K562 (cell line): ENCODE measurements at regions not wholly inside any gene's neighbourhood (a gene's known extent, or its start where the extent isn't known, plus 50 kb on each side); places are given as distances from the start of the nearest gene placed in this dataset.

ENCODE experiments used
- BCLAF1 ChIP-seq, 2 experiments: fragments of 450-650 bp in 1 of 2; IDR thresholded peaks; 2 replicates each; pipeline ENCODE4 v1.6.1; 2011 to 2017; ENCODE audit warnings: low read depth in 2 of 2, antibody characterized with exemption in 1 of 2, borderline replicate concordance in 1 of 2, low read length in 1 of 2, mild to moderate bottlenecking in 1 of 2, mixed read lengths in 1 of 2; ENCODE audit not compliant: control insufficient read depth in 1 of 2
- EHMT2 ChIP-seq: fragments of 450-650 bp; IDR thresholded peaks from 2 replicates; pipeline ENCODE4 v1.6.1; 2018; ENCODE audit warnings: antibody characterized with exemption
- MTA1 ChIP-seq: fragments of 450-650 bp; IDR thresholded peaks from 2 replicates; pipeline ENCODE4 v1.6.1; 2017; ENCODE audit warnings: borderline replicate concordance
- POLR2A ChIP-seq: fragments of 450-650 bp; conservative IDR thresholded peaks from 2 replicates; pipeline ENCODE4 v1.6.1; 2016
- RCOR1 ChIP-seq, 2 experiments: IDR thresholded peaks; 2 replicates each; pipeline ENCODE4 v1.6.1; 2012; ENCODE audit warnings: low read depth in 2 of 2, low read length in 2 of 2, borderline replicate concordance in 1 of 2, improper control_type of control experiment in 1 of 2
- SETDB1 ChIP-seq: IDR thresholded peaks from one replicate; pipeline ENCODE4 v1.6.1; 2012; ENCODE audit warnings: low read length, control low read depth, inconsistent platforms
- SMAD3 ChIP-seq: fragments of 450-650 bp; formaldehyde crosslinking; conservative IDR thresholded peaks from 2 replicates; pipeline ENCODE4 v1.4.0; 2020; ENCODE audit warnings: mild to moderate bottlenecking
- SRF ChIP-seq, 2 experiments: fragments of 250-450, 450-650 bp in 1 of 2; sonication (Bioruptor Pico) in 1 of 2; sonication (generic) in 1 of 2; formaldehyde crosslinking; IDR thresholded peaks; 2 replicates each; pipeline versions ENCODE4 v1.5.0 to v1.5.1; 2020 to 2022; ENCODE audit warnings: mild to moderate bottlenecking in 1 of 2, missing genetic modification reagents in 1 of 2
- TBP ChIP-seq: optimal IDR thresholded peaks from 2 replicates; pipeline ENCODE3; 2011; ENCODE audit warnings: low read depth, low read length, improper control_type of control experiment
- YY1 ChIP-seq, 3 experiments: IDR thresholded peaks; 2 replicates each; pipeline ENCODE4 v1.6.1; 2011; ENCODE audit warnings: low read length in 2 of 3, mild to moderate bottlenecking in 2 of 3, moderate library complexity in 2 of 3, borderline replicate concordance in 1 of 3, control low read depth in 1 of 3, low read depth in 1 of 3; ENCODE audit not compliant: insufficient read depth in 3 of 3, insufficient replicate concordance in 2 of 3, control insufficient read depth in 1 of 3, insufficient read length in 1 of 3; ENCODE audit errors: extremely low read depth in 1 of 3

- no peak for TF ChIP-seq TBP
- no peak for TF ChIP-seq BCLAF1 (IDR thresholded peaks at IDR 0.05; ENCODE audit: borderline replicate concordance in 1 of 2, control insufficient read depth in 1 of 2, low read depth in 2 of 2, low read length in 1 of 2)
- no peak for TF ChIP-seq EHMT2
- TF ChIP-seq SRF (CRISPR knock-in tag; IDR thresholded peaks at IDR 0.05): no peak
- TF ChIP-seq RCOR1 (IDR thresholded peaks at IDR 0.05; ENCODE audit: borderline replicate concordance in 1 of 2, low read depth in 2 of 2, low read length in 2 of 2): no peak
- no peak for TF ChIP-seq YY1 (IDR thresholded peaks at IDR 0.05; ENCODE audit: borderline replicate concordance in 1 of 3, control insufficient read depth in 1 of 3, extremely low read depth in 1 of 3, insufficient read depth in 3 of 3, insufficient read length in 1 of 3, insufficient replicate concordance in 2 of 3, low read depth in 1 of 3, low read length in 2 of 3)
- no peak for TF ChIP-seq SMAD3 (CRISPR knock-in tag)
- TF ChIP-seq SETDB1: no peak
- TF ChIP-seq MTA1: no peak
- no peak for TF ChIP-seq POLR2A
These were observed 935.1 kb downstream of the SLITRK1 start for GRCh38 chr13:82947191-82947621.
